GM13976 (cell line): ENCODE measurements at regions not wholly inside any gene's neighbourhood (a gene's known extent, or its start where the extent isn't known, plus 50 kb on each side); places are given as distances from the start of the nearest gene placed in this dataset.
"Not testable (repeated sequence)": the region's sequence is repeated elsewhere in the genome, so short reads cannot be mapped to it uniquely, and the experiment has no call there.

Experiments used
- DNase-seq: peaks from one replicate; pipeline ENCODE4 v3.0.0; 2012; ENCODE audit warnings: low spot score
- CTCF ChIP-seq: IDR thresholded peaks from 2 replicates; pipeline ENCODE4 v1.5.1; 2012; ENCODE audit warnings: borderline replicate concordance, mild to moderate bottlenecking; ENCODE audit not compliant: insufficient read depth; ENCODE audit errors: extremely low read depth, missing control alignments, control extremely low read depth
- in situ Hi-C: fragments of 300-500 bp; cut with MboI; formaldehyde crosslinking; loops from one replicate; pipeline ENCODE4 v1.12.0; 2022; ENCODE audit warnings: low sequenced_read_pairs, mixed read lengths, inconsistent platforms; ENCODE audit not compliant: unreplicated experiment

GRCh38 chr11:41534391-41534790 is 74.9 kb upstream of the LRRC4C start:
- TF ChIP-seq CTCF: no peak
- in situ Hi-C loops: no loop called here
- DNase-seq: no peak

GRCh38 chr11:41534861-41535260 is 75.4 kb upstream of the LRRC4C start:
- TF ChIP-seq CTCF: no peak
- in situ Hi-C loops: no loop called here
- no peak for DNase-seq

GRCh38 chr11:41536021-41536568 is 76.6 kb upstream of the LRRC4C start:
- DNase-seq: no peak
- in situ Hi-C loops: no loop called here
- no peak for TF ChIP-seq CTCF

- in situ Hi-C loops: not testable (repeated sequence)
Measured at GRCh38 chr11:41544902-41545301, 85.5 kb upstream of the LRRC4C start.

GRCh38 chr11:41578421-41579051 is 119.1 kb upstream of the LRRC4C start:
- no peak for DNase-seq
- TF ChIP-seq CTCF: no peak
- in situ Hi-C loops: no loop called here

More at GRCh38 chr11:41544902-41545301, 85.5 kb upstream of the LRRC4C start:
- DNase-seq: not testable (repeated sequence)

- TF ChIP-seq CTCF: no peak
Measured at GRCh38 chr11:41579546-41579945, 120.1 kb upstream of the LRRC4C start.

GRCh38 chr11:41609511-41609910 is 150.1 kb upstream of the LRRC4C start:
- DNase-seq: no peak
- in situ Hi-C loops: no loop called here
- no peak for TF ChIP-seq CTCF

More at GRCh38 chr11:41579546-41579945, 120.1 kb upstream of the LRRC4C start:
- in situ Hi-C loops: no loop called here
- no peak for DNase-seq
